ENCODE measurements at regions not wholly inside any gene's neighbourhood (a gene's known extent, or its start where the extent isn't known, plus 50 kb on each side); places are given as distances from the start of the nearest gene placed in this dataset.

DNA sequence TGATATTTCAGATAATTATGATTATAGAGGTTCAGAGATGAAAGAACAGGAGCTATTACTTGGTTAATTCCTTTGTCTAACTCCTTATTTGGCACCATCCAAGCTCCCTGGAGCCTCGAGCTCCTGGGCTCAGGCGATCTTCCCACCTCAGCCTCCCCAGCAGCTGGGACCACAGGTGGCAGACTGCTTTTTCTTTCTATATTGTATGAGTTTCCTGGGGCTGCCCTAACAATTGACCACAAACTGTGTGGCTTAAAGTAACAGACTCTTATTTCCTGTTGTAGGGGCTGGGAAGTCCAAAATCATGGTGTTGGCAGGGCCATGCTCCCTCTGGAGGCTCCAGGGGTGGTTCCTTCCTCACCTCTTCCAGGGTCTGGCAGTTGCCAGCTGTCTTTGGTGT, 163.3 kb upstream of the ADCY1 start:
- Mint-ChIP-seq H3K9me3 (peaks cover 26% of the 10 kb centered on the region), H3K27ac (no peak overlapping the region), H3K27me3 (ENCODE audit: low read depth) (peaks cover 6% of the 10 kb centered on the region; the same call in 1 of the 2 replicates), H3K4me3 (no peak overlapping the region), H3K36me3 (peaks cover 12% of the 10 kb centered on the region), H3K4me1 (no peaks in the 10 kb centered on the region)
- ChIA-PET POLR2A (no interaction called here), CTCF (interaction anchor here (1.2 kb wide), 1 partner anchor 252 kb away, joined by 3 read pairs; no protein-coding TSS in a partner anchor)
- TF ChIP-seq ZNF416 (CRISPR knock-in tag; IDR thresholded peaks at IDR 0.05) = no peak
- TF ChIP-seq, protein P1, sequence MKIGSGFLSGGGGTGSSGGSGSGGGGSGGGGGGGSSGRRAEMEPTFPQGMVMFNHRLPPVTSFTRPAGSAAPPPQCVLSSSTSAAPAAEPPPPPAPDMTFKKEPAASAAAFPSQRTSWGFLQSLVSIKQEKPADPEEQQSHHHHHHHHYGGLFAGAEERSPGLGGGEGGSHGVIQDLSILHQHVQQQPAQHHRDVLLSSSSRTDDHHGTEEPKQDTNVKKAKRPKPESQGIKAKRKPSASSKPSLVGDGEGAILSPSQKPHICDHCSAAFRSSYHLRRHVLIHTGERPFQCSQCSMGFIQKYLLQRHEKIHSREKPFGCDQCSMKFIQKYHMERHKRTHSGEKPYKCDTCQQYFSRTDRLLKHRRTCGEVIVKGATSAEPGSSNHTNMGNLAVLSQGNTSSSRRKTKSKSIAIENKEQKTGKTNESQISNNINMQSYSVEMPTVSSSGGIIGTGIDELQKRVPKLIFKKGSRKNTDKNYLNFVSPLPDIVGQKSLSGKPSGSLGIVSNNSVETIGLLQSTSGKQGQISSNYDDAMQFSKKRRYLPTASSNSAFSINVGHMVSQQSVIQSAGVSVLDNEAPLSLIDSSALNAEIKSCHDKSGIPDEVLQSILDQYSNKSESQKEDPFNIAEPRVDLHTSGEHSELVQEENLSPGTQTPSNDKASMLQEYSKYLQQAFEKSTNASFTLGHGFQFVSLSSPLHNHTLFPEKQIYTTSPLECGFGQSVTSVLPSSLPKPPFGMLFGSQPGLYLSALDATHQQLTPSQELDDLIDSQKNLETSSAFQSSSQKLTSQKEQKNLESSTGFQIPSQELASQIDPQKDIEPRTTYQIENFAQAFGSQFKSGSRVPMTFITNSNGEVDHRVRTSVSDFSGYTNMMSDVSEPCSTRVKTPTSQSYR (CRISPR knock-in tag; IDR thresholded peaks at IDR 0.05) = no peak
- TF ChIP-seq, protein P2, sequence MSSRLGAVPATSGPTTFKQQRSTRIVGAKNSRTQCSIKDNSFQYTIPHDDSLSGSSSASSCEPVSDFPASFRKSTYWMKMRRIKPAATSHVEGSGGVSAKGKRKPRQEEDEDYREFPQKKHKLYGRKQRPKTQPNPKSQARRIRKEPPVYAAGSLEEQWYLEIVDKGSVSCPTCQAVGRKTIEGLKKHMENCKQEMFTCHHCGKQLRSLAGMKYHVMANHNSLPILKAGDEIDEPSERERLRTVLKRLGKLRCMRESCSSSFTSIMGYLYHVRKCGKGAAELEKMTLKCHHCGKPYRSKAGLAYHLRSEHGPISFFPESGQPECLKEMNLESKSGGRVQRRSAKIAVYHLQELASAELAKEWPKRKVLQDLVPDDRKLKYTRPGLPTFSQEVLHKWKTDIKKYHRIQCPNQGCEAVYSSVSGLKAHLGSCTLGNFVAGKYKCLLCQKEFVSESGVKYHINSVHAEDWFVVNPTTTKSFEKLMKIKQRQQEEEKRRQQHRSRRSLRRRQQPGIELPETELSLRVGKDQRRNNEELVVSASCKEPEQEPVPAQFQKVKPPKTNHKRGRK (CRISPR knock-in tag; IDR thresholded peaks at IDR 0.05; ENCODE audit: borderline replicate concordance) = no peak
- no peak for TF ChIP-seq ZNF232 (CRISPR knock-in tag; IDR thresholded peaks at IDR 0.05)
- no peak for TF ChIP-seq SMAD4 (CRISPR knock-in tag; IDR thresholded peaks at IDR 0.05)
- TF ChIP-seq, protein P3, sequence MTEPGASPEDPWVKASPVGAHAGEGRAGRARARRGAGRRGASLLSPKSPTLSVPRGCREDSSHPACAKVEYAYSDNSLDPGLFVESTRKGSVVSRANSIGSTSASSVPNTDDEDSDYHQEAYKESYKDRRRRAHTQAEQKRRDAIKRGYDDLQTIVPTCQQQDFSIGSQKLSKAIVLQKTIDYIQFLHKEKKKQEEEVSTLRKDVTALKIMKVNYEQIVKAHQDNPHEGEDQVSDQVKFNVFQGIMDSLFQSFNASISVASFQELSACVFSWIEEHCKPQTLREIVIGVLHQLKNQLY (CRISPR knock-in tag; IDR thresholded peaks at IDR 0.05) = no peak
- TF ChIP-seq, protein P4, sequence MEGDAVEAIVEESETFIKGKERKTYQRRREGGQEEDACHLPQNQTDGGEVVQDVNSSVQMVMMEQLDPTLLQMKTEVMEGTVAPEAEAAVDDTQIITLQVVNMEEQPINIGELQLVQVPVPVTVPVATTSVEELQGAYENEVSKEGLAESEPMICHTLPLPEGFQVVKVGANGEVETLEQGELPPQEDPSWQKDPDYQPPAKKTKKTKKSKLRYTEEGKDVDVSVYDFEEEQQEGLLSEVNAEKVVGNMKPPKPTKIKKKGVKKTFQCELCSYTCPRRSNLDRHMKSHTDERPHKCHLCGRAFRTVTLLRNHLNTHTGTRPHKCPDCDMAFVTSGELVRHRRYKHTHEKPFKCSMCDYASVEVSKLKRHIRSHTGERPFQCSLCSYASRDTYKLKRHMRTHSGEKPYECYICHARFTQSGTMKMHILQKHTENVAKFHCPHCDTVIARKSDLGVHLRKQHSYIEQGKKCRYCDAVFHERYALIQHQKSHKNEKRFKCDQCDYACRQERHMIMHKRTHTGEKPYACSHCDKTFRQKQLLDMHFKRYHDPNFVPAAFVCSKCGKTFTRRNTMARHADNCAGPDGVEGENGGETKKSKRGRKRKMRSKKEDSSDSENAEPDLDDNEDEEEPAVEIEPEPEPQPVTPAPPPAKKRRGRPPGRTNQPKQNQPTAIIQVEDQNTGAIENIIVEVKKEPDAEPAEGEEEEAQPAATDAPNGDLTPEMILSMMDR (IDR thresholded peaks at IDR 0.05) = no peak
- TF ChIP-seq ZNF396 (CRISPR knock-in tag; IDR thresholded peaks at IDR 0.05; ENCODE audit: borderline replicate concordance) = no peak
- TF ChIP-seq RORB (CRISPR knock-in tag; IDR thresholded peaks at IDR 0.05) = no peak
- TF ChIP-seq, protein P5, sequence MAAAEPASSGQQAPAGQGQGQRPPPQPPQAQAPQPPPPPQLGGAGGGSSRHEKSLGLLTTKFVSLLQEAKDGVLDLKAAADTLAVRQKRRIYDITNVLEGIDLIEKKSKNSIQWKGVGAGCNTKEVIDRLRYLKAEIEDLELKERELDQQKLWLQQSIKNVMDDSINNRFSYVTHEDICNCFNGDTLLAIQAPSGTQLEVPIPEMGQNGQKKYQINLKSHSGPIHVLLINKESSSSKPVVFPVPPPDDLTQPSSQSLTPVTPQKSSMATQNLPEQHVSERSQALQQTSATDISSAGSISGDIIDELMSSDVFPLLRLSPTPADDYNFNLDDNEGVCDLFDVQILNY (CRISPR knock-in tag; IDR thresholded peaks at IDR 0.05) = no peak
- TF ChIP-seq, protein P6, sequence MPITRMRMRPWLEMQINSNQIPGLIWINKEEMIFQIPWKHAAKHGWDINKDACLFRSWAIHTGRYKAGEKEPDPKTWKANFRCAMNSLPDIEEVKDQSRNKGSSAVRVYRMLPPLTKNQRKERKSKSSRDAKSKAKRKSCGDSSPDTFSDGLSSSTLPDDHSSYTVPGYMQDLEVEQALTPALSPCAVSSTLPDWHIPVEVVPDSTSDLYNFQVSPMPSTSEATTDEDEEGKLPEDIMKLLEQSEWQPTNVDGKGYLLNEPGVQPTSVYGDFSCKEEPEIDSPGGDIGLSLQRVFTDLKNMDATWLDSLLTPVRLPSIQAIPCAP (CRISPR knock-in tag; IDR thresholded peaks at IDR 0.05) = no peak
- no peak for TF ChIP-seq HMGA2 (CRISPR knock-in tag; IDR thresholded peaks at IDR 0.05)
- TF ChIP-seq MXD4 (CRISPR knock-in tag; IDR thresholded peaks at IDR 0.05; ENCODE audit: borderline replicate concordance) = no peak
- TF ChIP-seq NFE2L1 (CRISPR knock-in tag; IDR thresholded peaks at IDR 0.05) = no peak
- TF ChIP-seq, protein P7, sequence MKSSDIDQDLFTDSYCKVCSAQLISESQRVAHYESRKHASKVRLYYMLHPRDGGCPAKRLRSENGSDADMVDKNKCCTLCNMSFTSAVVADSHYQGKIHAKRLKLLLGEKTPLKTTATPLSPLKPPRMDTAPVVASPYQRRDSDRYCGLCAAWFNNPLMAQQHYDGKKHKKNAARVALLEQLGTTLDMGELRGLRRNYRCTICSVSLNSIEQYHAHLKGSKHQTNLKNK (CRISPR knock-in tag; IDR thresholded peaks at IDR 0.05) = no peak
- TF ChIP-seq TCF7 (CRISPR knock-in tag; IDR thresholded peaks at IDR 0.05; ENCODE audit: low read depth) = no peak
- TF ChIP-seq GABPB1 (CRISPR knock-in tag; IDR thresholded peaks at IDR 0.05) = no peak
- no peak for TF ChIP-seq ZNF263 (CRISPR knock-in tag; IDR thresholded peaks at IDR 0.05; ENCODE audit: low read depth)
- ATAC-seq (no peak), DNase-seq (ENCODE audit: low spot score) (no peak)

Data from WTC11 (cell line).